Activated CD4-positive, alpha-beta T cell treated with anti-CD3 and anti-CD28 coated beads, Interleukin-2, Interleukin-6, amounts not matched to agents 100 ng/mL and 50 ng/mL, durations not matched to agents 16 hours and 8 hours (primary cell): ENCODE measurements at regions not wholly inside any gene's neighbourhood (a gene's known extent, or its start where the extent isn't known, plus 50 kb on each side); places are given as distances from the start of the nearest gene placed in this dataset.
A peak's percentile ranks its signal among the peaks of the same experiment; 100 is the strongest.
"Not testable (repeated sequence)": the region's sequence is repeated elsewhere in the genome, so short reads cannot be mapped to it uniquely, and the experiment has no call there.

ENCODE experiments used
- DNase-seq: peaks from one replicate; pipeline ENCODE4 v3.0.0-alpha.2; 2020

- DNase-seq, result not testable (repeated sequence)
These were observed 131.5 kb upstream of the MED13 start for GRCh38 chr17:62196587-62196986.

GRCh38 chr17:62194401-62194800 is 129.3 kb upstream of the MED13 start:
- DNase-seq, result no peak

GRCh38 chr17:62193249-62193648 is 128.2 kb upstream of the MED13 start:
- DNase-seq, result no peak

GRCh38 chr17:62191390-62192361 is 126.6 kb upstream of the MED13 start:
- no peak for DNase-seq

GRCh38 chr17:62189377-62189776 is 124.3 kb upstream of the MED13 start:
- DNase-seq, result no peak

GRCh38 chr17:62188713-62189112 is 123.6 kb upstream of the MED13 start:
- no peak for DNase-seq

- no peak for DNase-seq
These were observed 122.6 kb upstream of the MED13 start for GRCh38 chr17:62187681-62188080.

- DNase-seq, result no peak
These were observed 121.8 kb upstream of the MED13 start for GRCh38 chr17:62186841-62187240.

GRCh38 chr17:62180772-62181171 is 115.7 kb upstream of the MED13 start:
- DNase-seq, result no peak

GRCh38 chr17:62179525-62180161 is 114.6 kb upstream of the MED13 start:
- DNase-seq, result no peak

GRCh38 chr17:62178579-62178978 is 113.5 kb upstream of the MED13 start:
- no peak for DNase-seq

- DNase-seq, result no peak
These were observed 107.6 kb upstream of the MED13 start for GRCh38 chr17:62172492-62173291.

- no peak for DNase-seq
These were observed 102.0 kb upstream of the MED13 start for GRCh38 chr17:62167076-62167475.

GRCh38 chr17:62164747-62165722 is 100.0 kb upstream of the MED13 start:
- DNase-seq, result peak; percentile 26

GRCh38 chr17:62163847-62164246 is 98.8 kb upstream of the MED13 start:
- no peak for DNase-seq

GRCh38 chr17:62162898-62163297 is 97.8 kb upstream of the MED13 start:
- no peak for DNase-seq

- no peak for DNase-seq
These were observed 96.5 kb upstream of the MED13 start for GRCh38 chr17:62161405-62162148.

- DNase-seq, result no peak
These were observed 95.7 kb upstream of the MED13 start for GRCh38 chr17:62160816-62161215.

GRCh38 chr17:62159994-62160393 is 94.9 kb upstream of the MED13 start:
- no peak for DNase-seq

GRCh38 chr17:62156949-62157348 is 91.9 kb upstream of the MED13 start:
- no peak for DNase-seq

- no peak for DNase-seq
These were observed 89.8 kb upstream of the MED13 start for GRCh38 chr17:62154909-62155308.
